Muscle layer of duodenum (tissue), 2 donors: ENCODE measurements at regions not wholly inside any gene's neighbourhood (a gene's known extent, or its start where the extent isn't known, plus 50 kb on each side); places are given as distances from the start of the nearest gene placed in this dataset.

ENCODE experiments used
- H3K27ac ChIP-seq: one replicate; pipeline ENCODE4 v1.7.0; 2013; ENCODE audit warnings: mild to moderate bottlenecking, low read length
- H3K27me3 ChIP-seq: one replicate; pipeline ENCODE4 v1.7.0; 2013; ENCODE audit warnings: low read depth, mild to moderate bottlenecking, control low read depth, low read length
- H3K36me3 ChIP-seq, 2 donors: one replicate each; pipeline ENCODE4 v1.7.0; 2013; ENCODE audit warnings: low read length in 2 of 2, control low read depth in 1 of 2, mild to moderate bottlenecking in 1 of 2; ENCODE audit not compliant: insufficient read depth in 2 of 2, control insufficient read depth in 1 of 2
- H3K4me1 ChIP-seq, 2 donors: one replicate each; pipeline ENCODE4 v1.7.0; 2013; ENCODE audit warnings: low read length in 2 of 2, mild to moderate bottlenecking in 2 of 2, control low read depth in 1 of 2, moderate library complexity in 1 of 2; ENCODE audit not compliant: insufficient read depth in 2 of 2, control insufficient read depth in 1 of 2
- H3K4me3 ChIP-seq, 2 donors: one replicate each; pipeline ENCODE4 v1.7.0; 2013; ENCODE audit warnings: low read length in 2 of 2, low read depth in 1 of 2, mild to moderate bottlenecking in 1 of 2
- H3K9me3 ChIP-seq, 2 donors: one replicate each; pipeline ENCODE4 v1.7.0; 2013; ENCODE audit warnings: low read length in 2 of 2, control low read depth in 1 of 2, mild to moderate bottlenecking in 1 of 2; ENCODE audit not compliant: control insufficient read depth in 1 of 2
- donor health status: healthy.

- Histone ChIP-seq H3K27me3 (no peaks in the 10 kb centered on the region), H3K27ac (no peak overlapping the region), H3K9me3 (no peaks in the 10 kb centered on the region), H3K4me1 (peaks cover 0 to 5% of the 10 kb centered on the region in 2 donors), H3K4me3 (no peak overlapping the region), H3K36me3 (no peaks in the 10 kb centered on the region)
Observed at GRCh38 chr10:28217848-28218247, 85.0 kb downstream of the MPP7 start.

GRCh38 chr10:28215930-28216329 is 86.9 kb downstream of the MPP7 start:
- H3K27me3 ChIP-seq, result no peaks in the 10 kb centered on the region
- H3K4me1 ChIP-seq, result peaks cover 0 to 5% of the 10 kb centered on the region in 2 donors
- H3K36me3 ChIP-seq, result peaks cover 0 to 3% of the 10 kb centered on the region in 2 donors
- H3K27ac ChIP-seq, result no peak overlapping the region
- H3K4me3 ChIP-seq, result no peak overlapping the region
- no peaks in the 10 kb centered on the region for H3K9me3 ChIP-seq

- H3K4me1 ChIP-seq, result peaks cover 0 to 5% of the 10 kb centered on the region in 2 donors
- H3K27me3 ChIP-seq, result no peaks in the 10 kb centered on the region
- H3K36me3 ChIP-seq, result peaks cover 0 to 3% of the 10 kb centered on the region in 2 donors
- H3K27ac ChIP-seq, result no peak overlapping the region
- H3K9me3 ChIP-seq, result no peaks in the 10 kb centered on the region
- H3K4me3 ChIP-seq, result no peak overlapping the region
Observed at GRCh38 chr10:28214219-28214618, 88.6 kb downstream of the MPP7 start.

GRCh38 chr10:28211759-28212158 is 91.1 kb downstream of the MPP7 start:
- H3K27me3 ChIP-seq, result no peaks in the 10 kb centered on the region
- H3K4me3 ChIP-seq, result no peak overlapping the region
- peaks cover 0 to 3% of the 10 kb centered on the region in 2 donors for H3K9me3 ChIP-seq
- H3K36me3 ChIP-seq, result peaks cover 0 to 7% of the 10 kb centered on the region in 2 donors
- peaks cover 0 to 5% of the 10 kb centered on the region in 2 donors for H3K4me1 ChIP-seq
- no peak overlapping the region for H3K27ac ChIP-seq

- Histone ChIP-seq H3K4me3 (no peak overlapping the region), H3K27ac (no peak overlapping the region), H3K4me1 (peaks cover 0 to 10% of the 10 kb centered on the region in 2 donors), H3K27me3 (no peaks in the 10 kb centered on the region), H3K9me3 (peaks cover 0 to 3% of the 10 kb centered on the region in 2 donors), H3K36me3 (peaks cover 0 to 7% of the 10 kb centered on the region in 2 donors)
Observed at GRCh38 chr10:28207799-28208198, 95.1 kb downstream of the MPP7 start.

- Histone ChIP-seq H3K27ac (no peak overlapping the region), H3K4me3 (no peak overlapping the region)
Observed at GRCh38 chr10:28202941-28203352, 99.9 kb downstream of the MPP7 start.

GRCh38 chr10:28201410-28202400 is 101.2 kb downstream of the MPP7 start:
- H3K27ac ChIP-seq, result no peak overlapping the region
- H3K36me3 ChIP-seq, result no peaks in the 10 kb centered on the region
- no peak overlapping the region for H3K4me3 ChIP-seq
- no peaks in the 10 kb centered on the region for H3K9me3 ChIP-seq
- no peaks in the 10 kb centered on the region for H3K27me3 ChIP-seq
- H3K4me1 ChIP-seq, result peaks cover 0 to 20% of the 10 kb centered on the region in 2 donors

More at GRCh38 chr10:28202941-28203352, 99.9 kb downstream of the MPP7 start:
- no peaks in the 10 kb centered on the region for H3K9me3 ChIP-seq
- no peaks in the 10 kb centered on the region for H3K27me3 ChIP-seq
- peaks cover 0 to 20% of the 10 kb centered on the region in 2 donors for H3K4me1 ChIP-seq
- peaks cover 0 to under 1% of the 10 kb centered on the region in 2 donors for H3K36me3 ChIP-seq

- Histone ChIP-seq H3K27ac (no peak overlapping the region), H3K36me3 (no peaks in the 10 kb centered on the region), H3K9me3 (no peaks in the 10 kb centered on the region), H3K27me3 (no peaks in the 10 kb centered on the region), H3K4me1 (peaks cover 0 to 20% of the 10 kb centered on the region in 2 donors), H3K4me3 (no peak overlapping the region)
Observed at GRCh38 chr10:28200775-28201174, 102.1 kb downstream of the MPP7 start.

GRCh38 chr10:28199941-28200340 is 102.9 kb downstream of the MPP7 start:
- Histone ChIP-seq H3K4me3 (no peak overlapping the region), H3K27ac (no peak overlapping the region), H3K27me3 (no peaks in the 10 kb centered on the region), H3K36me3 (no peaks in the 10 kb centered on the region), H3K9me3 (no peaks in the 10 kb centered on the region), H3K4me1 (peaks cover 0 to 20% of the 10 kb centered on the region in 2 donors)

GRCh38 chr10:28190196-28190595 is 112.7 kb downstream of the MPP7 start:
- Histone ChIP-seq H3K9me3 (no peaks in the 10 kb centered on the region), H3K4me3 (no peak overlapping the region), H3K4me1 (no peaks in the 10 kb centered on the region), H3K36me3 (no peaks in the 10 kb centered on the region), H3K27ac (no peak overlapping the region), H3K27me3 (no peaks in the 10 kb centered on the region)

- Histone ChIP-seq H3K4me3 (no peak overlapping the region), H3K4me1 (no peaks in the 10 kb centered on the region), H3K27me3 (no peaks in the 10 kb centered on the region), H3K36me3 (no peaks in the 10 kb centered on the region), H3K9me3 (no peaks in the 10 kb centered on the region), H3K27ac (no peak overlapping the region)
Observed at GRCh38 chr10:28188526-28188925, 114.3 kb downstream of the MPP7 start.
